HG03354 (cell line): ENCODE measurements at regions not wholly inside any gene's neighbourhood (a gene's known extent, or its start where the extent isn't known, plus 50 kb on each side); places are given as distances from the start of the nearest gene placed in this dataset.
A peak's percentile ranks its signal among the peaks of the same experiment; 100 is the strongest.

Source experiments
- ATAC-seq: cut with Tn5 transposase; IDR thresholded peaks from one replicate; pipeline ENCODE4 v1.9.1; 2021; ENCODE audit warnings: mild to moderate bottlenecking; ENCODE audit not compliant: unreplicated experiment, poor library complexity, severe bottlenecking

DNA sequence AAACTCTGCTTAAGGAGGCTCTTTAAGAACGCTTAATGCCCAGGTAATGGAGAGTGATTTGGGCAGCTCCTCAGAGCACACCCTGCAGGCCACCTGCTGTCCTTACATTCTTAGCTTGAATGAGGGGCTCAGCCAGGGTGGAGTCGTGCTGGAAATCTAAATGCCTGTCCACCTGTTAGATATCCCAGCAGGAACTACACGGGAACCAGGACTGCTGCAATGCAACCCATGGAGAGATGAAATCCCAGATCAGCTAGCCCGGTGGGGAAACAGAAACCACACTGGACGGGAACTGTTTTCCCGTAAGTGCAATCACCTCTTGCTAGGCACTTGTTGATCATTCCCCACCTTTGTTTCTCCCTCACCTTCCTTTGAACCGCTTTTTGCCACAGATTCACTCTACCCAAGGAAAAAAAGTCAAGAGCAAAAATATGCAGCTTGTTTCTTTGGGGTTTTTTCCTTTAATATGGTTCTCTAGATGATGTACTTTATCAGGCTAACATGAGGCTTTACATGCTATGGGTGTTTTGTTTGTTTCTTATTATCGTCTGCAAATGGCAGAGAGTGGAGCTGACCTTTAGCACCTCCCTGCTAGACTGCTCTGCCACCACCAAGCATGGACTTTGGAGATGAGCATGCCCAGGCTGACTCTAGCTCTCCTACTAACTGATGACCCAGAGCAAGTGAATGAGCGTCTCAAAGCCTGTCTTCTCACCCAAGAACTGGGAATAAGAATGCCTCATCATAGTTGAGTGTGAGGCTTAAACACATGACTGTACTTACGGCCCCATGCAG is 125.9 kb upstream of the TNFAIP3 start:
- no peak for ATAC-seq

DNA sequence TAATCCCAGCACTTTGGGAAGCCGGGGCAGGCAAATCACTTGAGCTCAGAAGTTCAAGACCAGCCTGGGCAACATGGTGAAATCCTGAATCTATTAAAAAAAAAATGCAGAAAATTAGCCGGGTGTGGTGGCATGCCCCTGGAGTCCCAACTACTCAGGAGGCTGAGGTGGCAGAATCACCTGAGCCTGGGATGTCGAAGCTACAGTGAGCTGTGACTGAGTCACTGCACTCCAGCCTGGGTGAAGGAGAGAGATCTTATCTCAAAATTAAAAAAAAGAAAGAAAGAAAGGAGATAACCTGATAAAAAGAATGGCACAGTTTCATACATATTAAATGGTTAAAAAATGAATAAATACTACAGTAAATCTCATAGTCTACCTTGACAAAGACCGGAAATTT is 123.6 kb upstream of the TNFAIP3 start:
- ATAC-seq = no peak

DNA sequence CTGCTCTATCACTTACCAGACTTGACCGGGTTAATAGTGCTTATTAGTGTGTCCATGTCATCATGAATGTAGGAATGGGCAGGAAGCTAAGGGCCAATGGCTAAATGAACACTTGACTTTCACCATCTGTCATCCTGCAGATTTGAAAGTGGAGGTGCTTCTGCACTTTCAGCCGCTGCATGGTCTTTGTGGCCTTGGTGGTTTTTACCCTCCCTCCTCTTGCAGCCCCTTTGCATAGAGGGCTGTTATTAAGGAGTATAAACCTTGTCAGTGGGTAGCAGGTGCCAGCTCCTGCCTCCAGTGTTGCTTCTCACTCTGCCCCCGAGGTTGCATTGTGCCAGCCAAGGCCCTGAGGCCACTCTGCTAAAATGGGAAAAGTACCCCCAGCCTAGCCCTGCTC is 122.2 kb upstream of the TNFAIP3 start:
- peak; percentile 73 for ATAC-seq

DNA sequence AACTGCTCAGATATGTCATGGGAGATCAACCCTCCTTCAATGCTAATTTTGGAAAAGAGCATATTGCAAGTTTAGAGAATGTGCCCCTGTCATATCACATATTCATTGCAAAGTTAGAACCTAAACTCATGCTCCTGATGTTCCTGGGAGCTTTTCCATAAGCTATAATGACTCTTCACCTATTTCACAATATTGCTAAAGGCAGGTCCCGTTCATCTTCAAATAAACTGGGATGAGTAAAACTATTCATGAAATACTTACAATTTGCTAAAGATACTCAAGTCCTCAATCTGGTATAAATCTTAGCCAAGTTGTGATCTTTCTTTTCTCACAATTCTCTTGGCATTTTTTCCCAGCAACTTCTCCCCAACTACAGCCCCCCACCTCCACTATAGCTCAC is 121.7 kb upstream of the TNFAIP3 start:
- ATAC-seq = no peak

DNA sequence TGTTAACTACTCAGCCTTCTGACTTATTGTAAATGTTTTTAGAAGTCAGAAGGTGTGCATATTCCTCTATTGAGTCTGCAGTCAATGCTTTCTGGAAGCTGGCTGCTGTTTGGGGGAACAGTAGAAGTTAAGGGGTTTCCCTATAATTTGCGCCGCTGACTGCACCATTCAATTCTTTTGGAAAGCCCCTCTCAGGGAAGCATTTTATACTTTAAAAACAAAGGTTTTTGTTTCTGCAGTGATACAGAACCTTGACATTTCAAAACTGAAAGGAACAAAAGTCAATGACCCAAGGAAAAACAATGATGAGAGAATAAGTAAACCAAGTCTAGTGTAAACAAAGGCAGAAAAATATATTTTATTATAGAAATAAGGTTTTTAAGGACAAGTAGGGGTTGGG is 120.8 kb upstream of the TNFAIP3 start:
- ATAC-seq = peak; percentile 43

DNA sequence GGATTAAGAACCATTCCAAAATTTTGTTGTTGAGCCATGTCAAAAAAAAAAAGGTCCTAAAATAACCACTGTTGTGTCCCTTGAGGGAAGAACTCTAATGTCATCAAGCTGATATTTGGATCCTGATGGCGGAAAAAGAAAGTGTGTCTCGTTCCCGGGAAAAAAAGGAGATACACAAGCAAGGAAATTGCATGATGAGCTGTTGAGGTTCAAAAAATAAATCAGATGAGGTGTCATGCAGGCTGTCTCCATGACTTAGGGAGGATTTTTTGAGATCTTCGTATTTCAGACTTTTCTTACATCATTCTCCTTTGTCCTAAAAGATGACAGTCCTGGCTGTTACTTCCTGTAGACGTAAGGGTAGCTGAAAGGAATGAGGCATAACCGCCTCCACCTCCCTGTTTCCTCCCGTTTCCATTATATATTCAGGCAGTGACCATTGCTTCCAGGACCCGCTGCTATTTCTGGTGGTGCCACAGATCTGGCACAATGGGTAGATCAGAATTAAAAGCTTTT is 117.3 kb upstream of the TNFAIP3 start:
- no peak for ATAC-seq

DNA sequence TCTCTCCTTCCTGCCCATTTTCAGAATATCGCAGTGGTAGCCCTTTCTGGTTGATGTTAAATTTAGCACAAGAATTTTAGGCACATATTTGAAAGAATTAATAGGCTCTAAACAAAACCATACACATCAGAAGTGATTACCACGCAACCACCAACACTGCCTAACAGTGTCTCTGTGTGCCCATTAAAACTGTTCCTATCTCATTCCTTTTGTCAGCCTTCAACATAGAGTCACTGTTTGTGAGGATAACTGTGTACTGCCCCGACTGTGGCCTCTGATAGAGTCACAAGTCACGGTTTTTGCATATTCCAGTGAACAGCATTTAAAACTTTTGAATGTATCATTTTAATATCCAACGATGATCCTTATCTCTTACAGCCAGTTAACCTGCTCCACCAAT is 116.8 kb upstream of the TNFAIP3 start:
- ATAC-seq = no peak

DNA sequence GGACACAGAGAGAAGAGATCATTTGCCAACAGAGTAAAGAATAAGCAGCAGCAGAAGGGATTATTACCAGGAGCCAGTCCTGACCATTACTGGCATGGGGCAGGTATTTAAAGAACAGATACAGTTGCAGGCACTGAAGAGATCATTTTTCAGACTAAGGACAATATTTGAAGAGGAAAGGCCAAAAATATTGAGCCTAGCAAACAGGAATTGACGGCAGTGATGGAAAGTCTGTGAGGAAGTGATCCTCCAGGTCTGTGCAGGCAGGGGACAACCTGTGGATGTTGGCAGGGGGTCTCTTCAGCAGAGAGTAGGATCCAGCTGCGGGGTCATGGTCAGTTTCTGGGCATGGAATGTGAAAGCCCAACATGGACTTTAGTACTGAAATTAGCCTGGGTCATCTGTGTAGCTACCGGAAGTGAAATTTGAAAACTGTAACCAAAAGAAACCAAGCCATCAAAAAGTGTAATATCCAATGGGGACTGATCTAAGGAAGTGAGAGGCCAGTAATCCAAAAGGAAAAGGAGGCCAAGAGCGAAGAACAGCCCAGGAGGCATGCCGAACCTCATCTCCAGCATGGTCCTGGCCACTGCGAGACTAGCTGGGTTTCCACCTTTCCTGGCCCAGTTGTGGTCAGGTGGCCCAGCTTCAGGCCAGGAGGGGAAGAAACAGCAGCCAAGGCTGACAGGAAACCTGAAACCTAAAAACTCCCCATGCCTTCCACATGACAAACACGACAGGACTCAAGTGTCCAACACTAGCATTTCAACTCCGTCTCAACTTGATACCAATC is 115.1 kb upstream of the TNFAIP3 start:
- ATAC-seq = no peak

DNA sequence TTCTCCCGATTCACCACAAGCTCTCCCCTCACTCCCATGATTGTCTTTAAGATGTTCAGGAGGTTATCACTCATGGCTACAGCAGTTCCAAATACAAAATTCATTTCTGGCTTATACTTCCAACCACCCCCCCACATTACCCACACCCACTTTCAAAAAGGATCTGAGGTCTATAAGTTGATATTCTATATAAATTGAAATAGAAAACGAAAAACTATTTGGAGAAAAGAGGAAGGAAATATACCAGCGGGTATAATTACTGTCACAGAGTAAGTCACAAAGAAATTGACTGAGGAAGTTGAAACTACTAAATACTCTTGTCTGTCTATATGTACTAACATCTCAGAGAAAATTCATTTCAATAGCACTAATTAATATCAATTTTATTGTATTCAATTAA is 112.7 kb upstream of the TNFAIP3 start:
- ATAC-seq = peak; percentile 62

DNA sequence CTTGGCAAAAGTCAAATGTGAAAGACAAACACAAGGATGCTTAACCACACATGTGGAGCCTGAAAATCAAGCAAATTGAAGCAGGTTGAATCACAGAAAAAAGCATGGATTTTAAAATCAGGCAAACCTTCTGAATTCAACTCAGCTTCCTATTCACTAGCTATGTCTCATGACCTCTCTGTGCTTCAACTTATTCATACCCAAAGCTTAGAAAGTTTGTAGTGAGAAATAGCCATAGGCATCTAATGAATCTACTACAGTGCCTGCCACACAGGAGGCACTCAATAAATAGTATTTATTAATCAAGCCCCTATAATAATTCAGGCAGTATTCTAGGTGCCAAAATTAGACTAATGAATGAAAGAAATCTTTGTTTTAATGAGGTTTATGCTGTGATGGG is 112.2 kb upstream of the TNFAIP3 start:
- ATAC-seq = peak; percentile 34

DNA sequence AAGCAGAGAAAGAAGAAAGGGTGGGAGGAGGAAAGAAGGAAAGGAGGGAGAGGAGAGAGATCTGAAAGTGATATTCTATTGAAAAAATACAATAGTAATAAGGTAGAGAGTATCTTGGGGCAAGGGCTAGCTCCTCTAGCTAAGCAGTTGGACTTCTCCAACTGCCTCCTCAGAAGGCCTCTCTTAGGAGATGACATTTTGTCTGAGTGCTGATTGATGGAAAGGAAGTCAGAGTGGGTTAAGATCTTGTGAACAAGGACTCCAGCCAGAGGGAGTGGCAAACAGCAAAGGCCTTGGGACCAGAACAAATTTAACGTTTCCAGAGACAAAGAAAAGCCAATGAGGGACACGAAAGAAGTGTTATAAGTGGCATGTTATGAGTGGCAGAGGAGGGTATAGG is 111.8 kb upstream of the TNFAIP3 start:
- no peak for ATAC-seq

DNA sequence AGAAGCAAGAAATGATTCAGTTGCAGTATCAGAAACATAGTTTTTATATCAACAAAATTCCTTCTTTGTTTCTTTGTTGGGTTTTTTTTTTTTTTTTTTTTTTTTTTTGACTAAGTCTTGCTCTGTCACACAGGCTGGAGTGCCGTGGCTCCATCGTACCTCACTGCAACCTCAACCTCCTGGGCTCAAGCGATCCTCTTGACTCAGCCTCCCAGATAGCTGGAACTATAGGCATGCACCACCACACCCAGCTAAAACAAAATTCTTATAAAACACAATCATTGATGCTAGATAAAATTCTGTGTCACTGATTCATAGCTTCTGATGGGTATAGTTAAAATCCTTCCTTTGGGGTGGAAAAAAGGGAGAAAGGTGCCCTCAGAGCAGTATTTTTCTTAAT is 110.3 kb upstream of the TNFAIP3 start:
- no peak for ATAC-seq

DNA sequence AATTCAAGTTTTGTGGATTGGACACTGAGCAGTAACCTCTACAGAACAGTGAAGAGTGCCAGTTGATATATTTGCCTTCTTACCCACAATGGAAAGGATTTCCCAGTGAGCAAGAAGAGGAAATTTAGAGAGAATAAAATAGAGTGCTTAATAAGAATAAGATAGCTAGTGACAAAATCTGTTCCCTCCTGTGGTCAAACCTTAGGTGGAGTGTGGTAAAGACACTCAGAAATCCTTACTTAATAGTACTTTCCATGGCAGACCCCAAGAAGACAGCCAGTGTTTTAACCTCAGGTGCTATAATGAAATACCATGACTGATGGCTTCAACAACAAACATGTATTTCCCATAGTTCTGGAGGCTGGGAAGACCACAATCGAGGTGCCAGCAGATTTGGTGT is 108.4 kb upstream of the TNFAIP3 start:
- no peak for ATAC-seq

DNA sequence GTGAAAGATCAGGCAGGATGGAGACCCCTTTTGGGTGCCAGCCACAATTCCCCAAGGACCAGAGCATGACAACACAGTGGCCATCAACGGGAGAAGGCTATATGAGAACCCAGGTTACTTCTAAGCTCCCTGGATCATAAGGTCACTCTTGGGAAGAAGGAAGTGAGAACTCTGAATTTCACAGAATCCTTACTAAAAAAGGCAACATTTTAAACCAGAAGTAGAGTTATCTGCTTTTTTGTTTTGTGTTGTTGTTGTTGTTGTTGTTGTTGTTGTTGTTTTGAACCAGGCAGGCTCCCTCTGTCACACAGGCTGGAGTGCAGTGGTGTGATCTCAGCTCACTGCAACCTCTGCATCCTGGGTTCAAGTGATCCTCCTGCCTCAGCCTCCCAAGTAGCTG is 107.4 kb upstream of the TNFAIP3 start:
- ATAC-seq = no peak

DNA sequence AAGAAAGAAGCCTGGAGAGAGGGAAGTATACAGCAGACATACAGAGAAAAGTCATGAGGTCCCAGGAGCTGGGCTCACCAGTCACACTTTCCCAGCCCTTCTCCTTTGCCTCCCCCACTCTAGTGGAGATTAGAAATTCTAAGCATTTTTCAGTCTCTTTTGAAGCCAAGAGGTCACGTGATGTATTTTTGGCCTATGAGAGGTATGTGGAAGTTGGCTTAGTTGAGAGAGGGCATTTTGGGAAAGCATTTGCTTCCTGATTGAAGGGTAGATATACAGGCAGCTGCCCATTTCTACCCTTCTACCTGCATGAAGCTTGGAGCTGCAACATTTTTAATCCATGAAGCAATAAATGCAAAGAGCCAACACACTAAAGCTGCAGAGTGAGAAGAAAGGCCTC is 106.0 kb upstream of the TNFAIP3 start:
- ATAC-seq = no peak

DNA sequence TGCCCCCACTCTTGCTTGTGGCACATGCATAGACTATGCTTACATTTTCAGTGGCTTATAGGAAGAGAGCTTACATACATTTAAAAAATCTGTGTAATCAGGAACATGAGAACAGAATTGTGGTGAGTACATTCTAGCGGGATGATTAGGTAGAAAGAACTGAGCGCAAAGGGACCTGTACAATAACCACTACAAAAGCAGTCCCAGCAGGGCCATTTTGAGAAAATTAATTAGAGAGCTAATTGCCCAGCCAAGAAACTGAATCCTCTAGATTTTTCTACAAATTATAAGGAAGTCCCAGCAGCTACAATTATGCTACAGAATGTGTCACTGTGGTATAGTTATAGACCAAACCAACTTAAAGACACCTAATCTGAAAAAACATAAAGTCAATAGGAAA is 105.6 kb upstream of the TNFAIP3 start:
- ATAC-seq = no peak

DNA sequence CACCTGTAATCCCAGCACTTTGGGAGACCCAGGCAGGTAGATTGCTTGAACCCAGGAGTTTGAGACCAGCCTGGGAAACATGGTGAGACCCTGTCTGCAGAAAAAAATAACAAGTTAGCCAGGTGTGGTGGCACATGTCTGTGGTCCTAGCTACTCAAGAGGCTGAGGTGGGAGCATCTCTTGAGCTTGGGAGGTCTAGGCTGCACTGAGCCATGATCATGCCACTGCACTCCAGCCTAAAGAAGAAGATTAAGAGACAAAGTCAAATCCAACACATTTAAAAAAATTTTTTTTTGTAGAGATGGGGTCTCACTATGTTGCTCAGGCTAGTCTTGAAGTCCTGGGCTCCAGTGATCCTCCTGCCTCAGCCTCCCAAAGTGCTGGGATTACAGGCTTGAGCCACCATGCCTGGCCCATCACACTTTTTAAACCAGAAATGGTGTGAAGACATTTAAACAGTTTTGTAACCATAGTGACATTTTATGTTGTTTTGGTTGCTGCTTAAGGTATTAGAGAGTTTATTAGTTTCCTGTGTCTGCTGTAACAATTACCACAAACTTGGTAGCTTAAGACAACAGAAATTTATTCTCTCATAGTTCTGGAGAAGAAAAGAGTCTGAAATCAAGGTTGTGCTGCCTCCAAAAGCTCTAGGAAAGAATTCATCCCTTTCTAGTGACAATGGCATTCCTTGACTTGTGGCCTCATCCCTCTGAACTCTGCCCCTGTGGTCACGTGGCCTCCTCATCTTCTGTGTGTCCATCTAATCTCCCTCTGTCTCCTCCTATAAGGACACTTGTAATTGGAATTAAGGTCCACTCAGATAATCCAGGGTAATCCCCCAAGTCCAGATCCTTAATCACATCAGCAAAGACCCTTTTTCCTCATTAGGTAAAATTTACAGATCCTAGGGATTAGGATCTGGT is 104.6 kb upstream of the TNFAIP3 start:
- ATAC-seq = no peak

DNA sequence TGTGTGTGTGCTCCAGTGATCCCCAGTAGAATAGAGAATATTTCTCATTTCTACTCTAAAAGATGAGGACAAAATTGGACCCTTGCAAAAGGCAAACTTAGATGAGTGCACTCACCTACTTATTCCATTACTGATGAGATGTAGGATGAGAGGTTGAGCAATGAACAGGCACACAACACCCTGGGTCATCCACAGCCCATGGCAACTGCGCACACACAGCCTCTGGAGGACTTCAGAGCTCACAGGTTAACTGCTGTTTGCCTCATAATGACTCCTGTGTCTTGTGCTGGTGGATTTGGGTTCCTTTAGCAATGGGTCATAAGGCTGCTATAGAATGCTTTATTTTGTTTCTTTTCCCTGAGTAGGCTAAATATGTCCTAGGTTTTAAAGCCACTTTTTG is 103.6 kb upstream of the TNFAIP3 start:
- no peak for ATAC-seq

DNA sequence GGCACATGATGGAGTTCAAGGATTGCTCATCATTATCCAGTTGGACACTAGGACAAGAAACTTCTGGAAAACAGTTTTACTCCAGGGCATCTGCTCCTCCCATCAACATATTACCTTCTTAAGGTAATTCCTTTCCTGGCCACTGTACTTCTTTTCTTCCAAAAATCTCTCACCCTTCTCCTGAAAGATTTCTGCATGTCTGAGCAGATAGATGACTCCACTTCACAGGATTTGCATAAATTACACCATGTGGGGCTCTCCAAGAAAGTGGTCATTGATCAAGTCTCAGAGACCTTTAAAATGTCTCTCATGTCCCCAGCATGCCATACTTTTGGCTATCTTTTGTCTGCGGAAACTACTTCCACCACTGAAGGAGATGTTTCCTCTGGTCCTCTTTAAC is 103.2 kb upstream of the TNFAIP3 start:
- no peak for ATAC-seq

DNA sequence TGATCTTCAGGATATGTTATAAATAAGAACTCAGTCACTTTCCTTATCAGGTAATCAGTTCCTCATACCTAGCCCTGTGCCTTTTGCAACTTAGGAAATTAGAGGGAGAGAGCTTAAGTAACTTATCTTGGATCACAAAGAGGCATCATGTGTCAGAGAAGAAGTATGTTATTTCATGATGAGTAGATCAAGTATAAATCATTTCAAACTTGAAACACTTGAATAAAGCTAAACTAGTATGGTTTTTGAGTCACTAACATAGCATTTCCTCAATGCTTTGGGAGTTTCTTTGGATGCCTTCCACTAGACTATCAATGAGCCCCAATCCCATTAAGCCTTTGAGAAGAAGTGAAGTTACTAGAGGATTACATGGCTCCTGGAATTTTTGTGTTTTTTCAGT is 102.6 kb upstream of the TNFAIP3 start:
- no peak for ATAC-seq
